Spleen (tissue), 11 donors: ENCODE measurements at regions not wholly inside any gene's neighbourhood (a gene's known extent, or its start where the extent isn't known, plus 50 kb on each side); places are given as distances from the start of the nearest gene placed in this dataset.

Experiments used
- DNase-seq: peaks from one replicate; pipeline ENCODE4 v3.0.0-alpha.2; 2020
- H3K27ac ChIP-seq, 8 donors: fragments of 200-600 bp; sonication (generic) in 7 of 8; 1 replicate in 4 of 8; 2 replicates in 4 of 8; pipeline versions ENCODE4 v1.5.0 to v1.8.0; 2016 to 2021; ENCODE audit warnings: inconsistent platforms in 4 of 8, mild to moderate bottlenecking in 4 of 8, moderate library complexity in 1 of 8
- H3K27me3 ChIP-seq, 7 donors: fragments of 200-600 bp; sonication (generic) in 6 of 7; replicated peaks in 1 of 7; 1 replicate in 4 of 7; 2 replicates in 3 of 7; pipeline versions ENCODE4 v1.5.0 to v1.8.0; 2016 to 2021; ENCODE audit warnings: inconsistent platforms in 3 of 7, mild to moderate bottlenecking in 1 of 7
- H3K36me3 ChIP-seq, 6 donors: fragments of 200-600 bp; sonication (generic) in 5 of 6; 1 replicate in 4 of 6; 2 replicates in 2 of 6; pipeline versions ENCODE4 v1.5.0 to v1.8.0; 2016 to 2021; ENCODE audit warnings: inconsistent platforms in 2 of 6
- H3K4me1 ChIP-seq, 6 donors: fragments of 200-600 bp; sonication (generic) in 5 of 6; 1 replicate in 3 of 6; 2 replicates in 3 of 6; pipeline versions ENCODE4 v1.5.0 to v1.8.0; 2016 to 2021; ENCODE audit warnings: inconsistent platforms in 3 of 6
- H3K4me3 ChIP-seq, 8 donors: fragments of 200-600 bp; sonication (generic) in 7 of 8; 1 replicate in 4 of 8; 2 replicates in 4 of 8; pipeline versions ENCODE4 v1.5.0 to v1.8.0; 2016 to 2021; ENCODE audit warnings: inconsistent platforms in 4 of 8, mild to moderate bottlenecking in 4 of 8, moderate library complexity in 2 of 8
- H3K9me3 ChIP-seq, 8 donors: fragments of 200-600 bp; sonication (generic) in 7 of 8; 1 replicate in 4 of 8; 2 replicates in 4 of 8; pipeline versions ENCODE4 v1.5.0 to v1.8.0; 2016 to 2021; ENCODE audit warnings: inconsistent platforms in 4 of 8
- POLR2A ChIP-seq, 3 donors: fragments of 450-650 bp; IDR thresholded peaks; one replicate each; pipeline ENCODE4 v1.5.1; 2017; ENCODE audit warnings: antibody characterized with exemption in 3 of 3, mild to moderate bottlenecking in 1 of 3
- POLR2AphosphoS5 ChIP-seq, 3 donors: sonication (generic); formaldehyde crosslinking; IDR thresholded peaks; one replicate each; pipeline ENCODE4 v1.5.1; 2017; ENCODE audit warnings: antibody characterized with exemption in 3 of 3
- WGBS, 5 donors: extraction: QIAGEN DNeasy Blood & Tissue Kit in 3 of 5; methylation state at CpG; one replicate each; pipeline versions ENCODE4 v1.1.5 to v1.1.7; 2013 to 2018; 5-methylcytosine and 5-hydroxymethylcytosine counted together
- intact Hi-C: fragments of 100-400 bp; cut with DNase I; formaldehyde crosslinking; loops from one replicate; pipeline ENCODE4 v1.15.0; 2023; ENCODE audit warnings: low total_unique reads
- TF ChIP-seq, protein P1 (sequence below), 11 experiments: fragments of 200-600 bp in 7 of 11; fragments of 450-650 bp in 4 of 11; sonication (generic) in 4 of 11; IDR thresholded peaks in 8 of 11; conservative IDR thresholded peaks in 3 of 11; 1 replicate in 7 of 11; 2 replicates in 4 of 11; pipeline versions ENCODE4 v1.4.0 to v1.8.0; 2016 to 2021; ENCODE audit warnings: antibody characterized with exemption in 11 of 11, inconsistent platforms in 4 of 11, mild to moderate bottlenecking in 1 of 11
- donor health status: healthy with polysubstance abuse.
- donor health status: DM: no; HTN: no; CAD: no; lungs with moderate emphysema.
- donor health status: DM: no; HTN: no; CAD: no.
- donor health status: Bipolar disorder and iron deficiency.
- donor health status: healthy.
- donor health status: DM: no; HTN: no; CAD: no.
- donor health status: DM: yes; HTN: yes; CAD: no.

DNA sequence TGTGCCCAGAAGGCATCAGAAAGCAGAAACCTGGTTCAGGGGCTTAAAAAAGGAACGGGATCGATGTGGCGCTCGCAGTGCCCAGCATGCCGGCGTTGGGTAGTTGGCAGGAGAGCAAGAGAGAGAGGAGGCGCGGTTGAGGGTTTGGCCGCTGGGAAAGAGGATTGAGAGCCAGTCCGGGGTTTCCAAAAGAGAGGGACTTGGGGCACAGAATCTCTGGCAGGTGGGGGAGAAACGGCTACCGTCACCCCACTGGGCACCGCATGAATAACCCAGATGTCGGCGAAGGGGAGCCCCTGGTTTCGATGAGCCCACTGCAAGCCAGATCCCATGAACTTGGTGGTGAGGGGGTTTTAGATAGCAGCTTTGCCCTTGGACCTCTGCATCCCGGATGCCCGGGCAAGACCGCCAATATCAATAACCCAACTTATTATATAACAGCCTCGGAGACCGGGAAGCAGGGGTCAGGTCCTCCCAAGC is 60.4 kb upstream of the ACOT11 start:
- 14 to 27% (median 24%) methylated on average over 19 to 21 of the region's 21 CpGs for WGBS, 5 donors
- peaks cover 0 to 40% (median 0%) of the 10 kb centered on the region in 7 donors for H3K27me3 ChIP-seq
- H3K4me1 ChIP-seq = peaks cover 17 to 52% (median 36%) of the 10 kb centered on the region in 6 donors
- H3K36me3 ChIP-seq = no peaks in the 10 kb centered on the region
- no peaks in the 10 kb centered on the region for H3K9me3 ChIP-seq
- H3K4me3 ChIP-seq = peak overlapping the region; percentile 60 to 81 (median 63)
- TF ChIP-seq POLR2AphosphoS5 (IDR thresholded peaks at IDR 0.05) (no peak), POLR2A (IDR thresholded peaks at IDR 0.05) (no peak)
- TF ChIP-seq, protein P1, sequence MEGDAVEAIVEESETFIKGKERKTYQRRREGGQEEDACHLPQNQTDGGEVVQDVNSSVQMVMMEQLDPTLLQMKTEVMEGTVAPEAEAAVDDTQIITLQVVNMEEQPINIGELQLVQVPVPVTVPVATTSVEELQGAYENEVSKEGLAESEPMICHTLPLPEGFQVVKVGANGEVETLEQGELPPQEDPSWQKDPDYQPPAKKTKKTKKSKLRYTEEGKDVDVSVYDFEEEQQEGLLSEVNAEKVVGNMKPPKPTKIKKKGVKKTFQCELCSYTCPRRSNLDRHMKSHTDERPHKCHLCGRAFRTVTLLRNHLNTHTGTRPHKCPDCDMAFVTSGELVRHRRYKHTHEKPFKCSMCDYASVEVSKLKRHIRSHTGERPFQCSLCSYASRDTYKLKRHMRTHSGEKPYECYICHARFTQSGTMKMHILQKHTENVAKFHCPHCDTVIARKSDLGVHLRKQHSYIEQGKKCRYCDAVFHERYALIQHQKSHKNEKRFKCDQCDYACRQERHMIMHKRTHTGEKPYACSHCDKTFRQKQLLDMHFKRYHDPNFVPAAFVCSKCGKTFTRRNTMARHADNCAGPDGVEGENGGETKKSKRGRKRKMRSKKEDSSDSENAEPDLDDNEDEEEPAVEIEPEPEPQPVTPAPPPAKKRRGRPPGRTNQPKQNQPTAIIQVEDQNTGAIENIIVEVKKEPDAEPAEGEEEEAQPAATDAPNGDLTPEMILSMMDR (IDR thresholded peaks at IDR 0.05 in 8 of 11, conservative IDR thresholded peaks at IDR 0.05 in 3 of 11) = no peak
- peak; percentile 81 for DNase-seq
- peak overlapping the region; percentile 78 to 91 (median 88) for H3K27ac ChIP-seq
- intact Hi-C loops = loop anchor here (2.0 to 10.0 kb wide), 3 partner anchors 79 to 415 kb away; no protein-coding TSS in a partner anchor

DNA sequence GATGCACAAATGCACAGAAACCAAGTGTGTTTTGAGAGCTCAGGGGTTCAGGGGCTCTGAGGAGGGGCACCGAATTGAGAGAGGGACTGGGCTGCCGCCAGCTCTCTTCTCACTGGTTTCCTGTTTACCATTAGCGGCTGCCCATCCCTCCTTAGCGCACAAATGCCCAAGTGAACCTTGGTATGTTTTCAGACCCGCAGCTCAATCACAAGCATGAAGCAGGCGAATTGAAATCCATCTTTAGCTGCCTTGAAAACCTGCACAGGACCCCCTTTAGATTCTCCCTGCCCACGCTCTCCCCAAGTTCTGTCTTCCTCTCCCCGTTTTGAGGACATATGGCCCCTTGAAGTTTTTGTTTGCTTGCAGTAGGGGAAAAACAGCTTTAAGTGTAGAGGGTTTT is 61.1 kb upstream of the ACOT11 start:
- Histone ChIP-seq H3K9me3 (no peaks in the 10 kb centered on the region), H3K36me3 (no peaks in the 10 kb centered on the region), H3K4me1 (peaks cover 17 to 58% (median 38%) of the 10 kb centered on the region in 6 donors), H3K27ac (peak overlapping the region in 7 of 8 donors; percentile 29 to 91 (median 88)), H3K27me3 (peaks cover 0 to 37% (median 0%) of the 10 kb centered on the region in 7 donors), H3K4me3 (peak overlapping the region in 1 of 8 donors; percentile 81)
- no peak for DNase-seq
- TF ChIP-seq POLR2AphosphoS5 (IDR thresholded peaks at IDR 0.05) = no peak
- no peak for TF ChIP-seq POLR2A (IDR thresholded peaks at IDR 0.05)
- TF ChIP-seq, protein P1 (IDR thresholded peaks at IDR 0.05 in 8 of 11, conservative IDR thresholded peaks at IDR 0.05 in 3 of 11) = no peak
- intact Hi-C loops = loop anchor here (2.0 to 10.0 kb wide), 3 partner anchors 78 to 415 kb away; no protein-coding TSS in a partner anchor
- 15 to 28% (median 20%) methylated on average over 8 of the region's 8 CpGs for WGBS, 5 donors

DNA sequence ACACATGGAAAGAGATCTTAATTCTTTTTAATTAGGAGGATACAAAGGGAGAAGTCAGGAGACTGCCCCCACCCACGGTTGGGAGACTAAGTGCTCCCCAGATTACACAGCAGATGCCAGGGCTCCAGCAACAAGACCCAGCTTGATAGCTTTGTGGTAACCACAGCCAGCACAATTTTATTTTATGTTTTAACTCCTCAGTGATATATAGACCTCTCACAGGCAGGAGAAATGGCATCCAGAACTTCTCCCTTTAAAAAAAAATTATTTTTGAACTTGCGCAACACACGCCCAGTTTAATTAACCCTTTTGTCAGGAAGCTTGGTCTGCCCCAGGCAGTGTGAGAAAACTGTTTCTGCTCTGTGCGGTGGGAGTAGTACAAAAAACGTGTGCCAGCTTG is 62.6 kb upstream of the ACOT11 start:
- Histone ChIP-seq H3K4me1 (peaks cover 27 to 67% (median 53%) of the 10 kb centered on the region in 6 donors), H3K4me3 (no peak overlapping the region)
- 33 to 48% (median 38%) methylated on average over 5 of the region's 5 CpGs for WGBS, 5 donors

DNA sequence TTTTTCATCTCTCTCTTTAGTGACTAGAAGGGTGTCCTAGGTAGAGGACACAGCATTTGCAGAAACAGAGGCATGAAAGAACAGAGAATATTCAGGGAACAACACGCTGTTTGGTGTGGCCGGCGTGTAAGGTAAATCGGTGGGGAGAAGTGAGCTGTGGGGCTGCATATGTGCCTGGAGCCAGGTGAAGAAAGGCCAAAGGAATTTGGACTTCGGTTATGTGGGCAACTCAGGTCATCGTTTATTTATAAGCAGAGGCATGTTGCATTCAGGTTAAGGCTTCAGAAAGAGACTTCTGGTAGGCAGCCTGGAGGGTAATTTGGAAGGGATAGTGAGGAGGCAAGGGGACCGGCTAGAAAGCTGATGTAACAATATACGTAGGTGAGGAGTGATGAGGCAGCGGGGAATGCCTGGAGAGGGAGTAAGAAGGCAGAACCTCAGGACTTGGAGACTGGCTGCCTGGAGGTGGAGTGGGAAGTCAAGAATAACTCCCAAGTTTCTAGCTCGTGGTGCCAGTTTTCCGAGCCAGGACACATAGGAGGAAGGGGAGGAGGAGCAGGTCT is 64.1 kb upstream of the ACOT11 start:
- 91 to 96% (median 93%) methylated on average over 11 of the region's 11 CpGs for WGBS, 5 donors
- intact Hi-C loops = loop anchor here (10.0 kb wide), 1 partner anchor 169 kb away; no protein-coding TSS in a partner anchor
- no peaks in the 10 kb centered on the region for H3K36me3 ChIP-seq
- H3K27ac ChIP-seq = no peak overlapping the region
- H3K27me3 ChIP-seq = peaks cover 0 to 17% (median 0%) of the 10 kb centered on the region in 7 donors
- no peak for TF ChIP-seq POLR2AphosphoS5 (IDR thresholded peaks at IDR 0.05)
- TF ChIP-seq, protein P1 (IDR thresholded peaks at IDR 0.05 in 8 of 11, conservative IDR thresholded peaks at IDR 0.05 in 3 of 11) = no peak
- TF ChIP-seq POLR2A (IDR thresholded peaks at IDR 0.05) = no peak
- no peak for DNase-seq
- H3K9me3 ChIP-seq = no peaks in the 10 kb centered on the region
- no peak overlapping the region for H3K4me3 ChIP-seq
- peaks cover 27 to 68% (median 48%) of the 10 kb centered on the region in 6 donors for H3K4me1 ChIP-seq

More for the DNA sequence above, 62.6 kb upstream of the ACOT11 start:
- no peaks in the 10 kb centered on the region for H3K9me3 ChIP-seq
- peaks cover 0 to 22% (median 0%) of the 10 kb centered on the region in 7 donors for H3K27me3 ChIP-seq
- no peaks in the 10 kb centered on the region for H3K36me3 ChIP-seq
- DNase-seq = no peak
- TF ChIP-seq POLR2AphosphoS5 (IDR thresholded peaks at IDR 0.05) (no peak), POLR2A (IDR thresholded peaks at IDR 0.05) (no peak)
- intact Hi-C loops = loop anchor here (5.0 to 10.0 kb wide), 2 partner anchors 171 to 413 kb away; no protein-coding TSS in a partner anchor
- no peak overlapping the region for H3K27ac ChIP-seq
